GM13977 (cell line): ENCODE measurements at regions not wholly inside any gene's neighbourhood (a gene's known extent, or its start where the extent isn't known, plus 50 kb on each side); places are given as distances from the start of the nearest gene placed in this dataset.

Experiments used
- DNase-seq: peaks from one replicate; pipeline ENCODE4 v3.0.0; 2012; ENCODE audit warnings: low spot score
- CTCF ChIP-seq: IDR thresholded peaks from 2 replicates; pipeline ENCODE4 v1.5.1; 2012; ENCODE audit warnings: mild to moderate bottlenecking, control low read depth; ENCODE audit not compliant: insufficient read depth; ENCODE audit errors: extremely low read depth, missing control alignments
- in situ Hi-C: fragments of 300-500 bp; cut with MboI; formaldehyde crosslinking; loops from one replicate; pipeline ENCODE4 v1.12.0; 2022; ENCODE audit warnings: low sequenced_read_pairs, low pct_unique_long_range_greater_than_20kb, mixed read lengths, inconsistent platforms; ENCODE audit not compliant: unreplicated experiment

GRCh38 chr2:60282886-60283285 lies 270.6 kb downstream of the BCL11A start:
- no peak for TF ChIP-seq CTCF
- in situ Hi-C loops: no loop called here

GRCh38 chr2:60281730-60282129 lies 271.7 kb downstream of the BCL11A start:
- DNase-seq: no peak
- in situ Hi-C loops: no loop called here
- no peak for TF ChIP-seq CTCF

More at GRCh38 chr2:60282886-60283285, 270.6 kb downstream of the BCL11A start:
- no peak for DNase-seq

GRCh38 chr2:60280238-60280637 lies 273.2 kb downstream of the BCL11A start:
- DNase-seq: no peak
- in situ Hi-C loops: no loop called here
- TF ChIP-seq CTCF: no peak

- DNase-seq: no peak
- TF ChIP-seq CTCF: no peak
- in situ Hi-C loops: no loop called here
These were observed 274.5 kb downstream of the BCL11A start for GRCh38 chr2:60278906-60279305.

- in situ Hi-C loops: no loop called here
- no peak for TF ChIP-seq CTCF
These were observed 277.5 kb downstream of the BCL11A start for GRCh38 chr2:60275958-60276357.

GRCh38 chr2:60273836-60274235 lies 279.6 kb downstream of the BCL11A start:
- in situ Hi-C loops: no loop called here
- no peak for TF ChIP-seq CTCF
- DNase-seq: no peak

More at GRCh38 chr2:60275958-60276357, 277.5 kb downstream of the BCL11A start:
- no peak for DNase-seq

GRCh38 chr2:60271713-60272112 lies 281.7 kb downstream of the BCL11A start:
- in situ Hi-C loops: no loop called here
- no peak for TF ChIP-seq CTCF
- no peak for DNase-seq
